ENCODE measurements at regions not wholly inside any gene's neighbourhood (a gene's known extent, or its start where the extent isn't known, plus 50 kb on each side); places are given as distances from the start of the nearest gene placed in this dataset.

- in situ Hi-C loops (cut with MboI; ENCODE audit: low sequenced_read_pairs) = no loop called here
Measured at GRCh38 chr20:51335329-51335841, 207.1 kb downstream of the NFATC2 start.

GRCh38 chr20:51334609-51335008 lies 207.9 kb downstream of the NFATC2 start:
- in situ Hi-C loops (cut with MboI; ENCODE audit: low sequenced_read_pairs) = no loop called here

GRCh38 chr20:51333971-51334370 lies 208.5 kb downstream of the NFATC2 start:
- in situ Hi-C loops (cut with MboI; ENCODE audit: low sequenced_read_pairs) = no loop called here

- in situ Hi-C loops (cut with MboI; ENCODE audit: low sequenced_read_pairs) = no loop called here
Measured at GRCh38 chr20:51333446-51333845, 209.1 kb downstream of the NFATC2 start.

GRCh38 chr20:51331481-51331880 lies 211.0 kb downstream of the NFATC2 start:
- in situ Hi-C loops (cut with MboI; ENCODE audit: low sequenced_read_pairs) = no loop called here

GRCh38 chr20:51329845-51330244 lies 212.7 kb downstream of the NFATC2 start:
- in situ Hi-C loops (cut with MboI; ENCODE audit: low sequenced_read_pairs) = no loop called here

- in situ Hi-C loops (cut with MboI; ENCODE audit: low sequenced_read_pairs) = no loop called here
Measured at GRCh38 chr20:51327251-51327841, 215.2 kb downstream of the NFATC2 start.

- in situ Hi-C loops (cut with MboI; ENCODE audit: low sequenced_read_pairs) = no loop called here
Measured at GRCh38 chr20:51326201-51326819, 216.2 kb downstream of the NFATC2 start.

GRCh38 chr20:51322164-51322707 lies 220.3 kb downstream of the NFATC2 start:
- in situ Hi-C loops (cut with MboI; ENCODE audit: low sequenced_read_pairs) = no loop called here

GRCh38 chr20:51321343-51322163 lies 221.0 kb downstream of the NFATC2 start:
- in situ Hi-C loops (cut with MboI; ENCODE audit: low sequenced_read_pairs) = no loop called here

- in situ Hi-C loops (cut with MboI; ENCODE audit: low sequenced_read_pairs) = loop anchor here (10.0 kb wide), 1 partner anchor 325 kb away; no protein-coding TSS in a partner anchor
Measured at GRCh38 chr20:51319522-51319921, 223.0 kb downstream of the NFATC2 start.

- in situ Hi-C loops (cut with MboI; ENCODE audit: low sequenced_read_pairs) = loop anchor here (10.0 kb wide), 1 partner anchor 324 kb away; no protein-coding TSS in a partner anchor
Measured at GRCh38 chr20:51318058-51318949, 224.2 kb downstream of the NFATC2 start.

- in situ Hi-C loops (cut with MboI; ENCODE audit: low sequenced_read_pairs) = loop anchor here (10.0 kb wide), 1 partner anchor 321 kb away; no protein-coding TSS in a partner anchor
Measured at GRCh38 chr20:51315390-51315789, 227.1 kb downstream of the NFATC2 start.

- in situ Hi-C loops (cut with MboI; ENCODE audit: low sequenced_read_pairs) = loop anchor here (10.0 kb wide), 1 partner anchor 319 kb away; no protein-coding TSS in a partner anchor
Measured at GRCh38 chr20:51313358-51313827, 229.1 kb downstream of the NFATC2 start.

- in situ Hi-C loops (cut with MboI; ENCODE audit: low sequenced_read_pairs) = loop anchor here (10.0 kb wide), 1 partner anchor 318 kb away; no protein-coding TSS in a partner anchor
Measured at GRCh38 chr20:51312480-51312783, 230.1 kb downstream of the NFATC2 start.

- in situ Hi-C loops (cut with MboI; ENCODE audit: low sequenced_read_pairs) = loop anchor here (10.0 kb wide), 1 partner anchor 317 kb away; no protein-coding TSS in a partner anchor
Measured at GRCh38 chr20:51311636-51312479, 230.7 kb downstream of the NFATC2 start.

GRCh38 chr20:51310216-51310615 lies 232.3 kb downstream of the NFATC2 start:
- in situ Hi-C loops (cut with MboI; ENCODE audit: low sequenced_read_pairs) = loop anchor here (10.0 kb wide), 1 partner anchor 315 kb away; no protein-coding TSS in a partner anchor

- in situ Hi-C loops (cut with MboI; ENCODE audit: low sequenced_read_pairs) = no loop called here
Measured at GRCh38 chr20:51309128-51309527, 233.4 kb downstream of the NFATC2 start.

All from HL-60/S4 treated with retinoic acid at 250 ng/mL for 4 days and 3 days (cell line).